Right atrium auricular region (tissue), 2 donors: ENCODE measurements at regions not wholly inside any gene's neighbourhood (a gene's known extent, or its start where the extent isn't known, plus 50 kb on each side); places are given as distances from the start of the nearest gene placed in this dataset.

Experiments
- DNase-seq: peaks from one replicate; pipeline ENCODE4 v3.0.0-alpha.2; 2019; ENCODE audit warnings: low spot score
- H3K27ac ChIP-seq, 2 donors: fragments of 200-600 bp; sonication (generic); 1 replicate in 1 of 2; 2 replicates in 1 of 2; pipeline ENCODE4 v1.5.1; 2016 to 2019
- H3K27me3 ChIP-seq, 2 donors: fragments of 200-600 bp; sonication (generic); one replicate each; pipeline versions ENCODE4 v1.5.1 to v1.6.0; 2017 to 2019
- H3K36me3 ChIP-seq: fragments of 200-600 bp; sonication (generic); one replicate; pipeline ENCODE4 v1.5.1; 2016
- H3K4me1 ChIP-seq, 2 donors: fragments of 200-600 bp; sonication (generic); one replicate each; pipeline versions ENCODE4 v1.5.1 to v1.6.0; 2017 to 2019
- H3K4me3 ChIP-seq, 2 donors: fragments of 200-600 bp; sonication (generic); 1 replicate in 1 of 2; 2 replicates in 1 of 2; pipeline ENCODE4 v1.5.1; 2017 to 2019; ENCODE audit warnings: mild to moderate bottlenecking in 1 of 2, moderate library complexity in 1 of 2
- H3K9me3 ChIP-seq, 2 donors: fragments of 200-600 bp; sonication (generic); one replicate each; pipeline ENCODE4 v1.5.1; 2019
- CTCF ChIP-seq, 2 donors: fragments of 200-600 bp; sonication (generic); IDR thresholded peaks; one replicate each; pipeline ENCODE4 v1.5.1; 2019; ENCODE audit warnings: antibody characterized with exemption in 2 of 2

DNA sequence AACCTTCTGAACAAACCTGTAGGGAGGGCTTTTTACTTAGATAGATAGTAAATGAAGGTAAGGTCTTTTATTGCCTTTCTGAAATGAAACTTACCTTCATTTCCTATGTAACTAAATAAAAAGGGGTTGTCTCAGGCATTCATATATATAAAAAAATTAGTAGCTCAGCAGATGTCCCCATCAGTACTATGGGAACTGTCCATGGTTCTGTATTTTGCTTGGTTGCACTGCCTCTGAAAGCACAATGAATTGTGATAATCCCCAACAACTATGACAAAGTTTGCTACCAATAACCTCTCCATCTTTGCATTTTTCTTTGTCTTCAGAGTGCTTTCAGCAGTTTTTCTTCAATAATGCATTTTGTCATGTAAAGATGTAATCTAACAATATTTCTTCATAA lies 222.4 kb downstream of the SLIT2 start:
- Histone ChIP-seq H3K27me3 (no peaks in the 10 kb centered on the region), H3K27ac (no peak overlapping the region), H3K9me3 (no peaks in the 10 kb centered on the region), H3K36me3 (no peaks in the 10 kb centered on the region), H3K4me1 (no peaks in the 10 kb centered on the region), H3K4me3 (no peak overlapping the region)
- DNase-seq = no peak
- TF ChIP-seq CTCF (IDR thresholded peaks at IDR 0.05) = no peak

- H3K4me1 ChIP-seq = no peaks in the 10 kb centered on the region
- no peak for DNase-seq
- TF ChIP-seq CTCF (IDR thresholded peaks at IDR 0.05) = no peak
- no peaks in the 10 kb centered on the region for H3K36me3 ChIP-seq
- no peaks in the 10 kb centered on the region for H3K9me3 ChIP-seq
- no peak overlapping the region for H3K4me3 ChIP-seq
- H3K27ac ChIP-seq = no peak overlapping the region
- no peaks in the 10 kb centered on the region for H3K27me3 ChIP-seq
Observed at GRCh38 chr4:20478412-20478811, 221.8 kb upstream of the PACRGL start.

DNA sequence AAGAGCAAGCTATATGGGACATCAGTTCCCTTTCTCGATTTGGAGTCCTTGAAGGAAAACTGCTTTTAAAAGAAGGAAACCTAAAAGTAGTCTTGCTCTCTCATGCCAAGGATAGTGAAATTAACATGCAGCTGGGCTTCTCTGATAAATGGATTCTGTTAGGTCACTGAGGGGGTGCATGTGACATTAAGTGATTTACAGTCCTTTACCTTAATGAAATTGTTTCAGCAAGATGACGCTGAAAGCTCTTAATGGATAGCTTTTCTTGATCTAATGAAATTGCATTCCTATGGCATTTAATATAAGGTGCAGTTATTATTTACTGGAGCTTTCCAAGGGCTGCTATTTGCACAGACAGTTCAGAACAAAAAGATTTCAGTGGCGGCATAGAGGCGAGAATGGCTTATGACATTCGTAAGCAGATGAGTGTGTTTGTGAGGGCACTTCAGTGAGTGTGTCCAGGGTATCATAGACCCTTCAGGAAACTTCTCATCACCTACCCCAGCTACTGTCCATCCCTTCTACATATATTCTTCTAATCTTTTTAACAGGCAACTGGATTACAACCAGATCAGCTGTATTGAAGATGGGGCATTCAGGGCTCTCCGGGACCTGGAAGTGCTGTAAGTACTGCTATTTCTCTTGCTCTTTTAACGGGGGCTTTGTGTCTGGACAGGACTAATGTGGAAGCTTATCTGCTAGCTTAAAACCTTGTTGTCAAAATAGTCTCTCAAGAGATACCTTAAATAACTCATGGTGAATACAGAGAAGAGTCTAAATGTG lies 219.9 kb upstream of the PACRGL start:
- no peak for DNase-seq
- TF ChIP-seq CTCF (IDR thresholded peaks at IDR 0.05) = no peak

DNA sequence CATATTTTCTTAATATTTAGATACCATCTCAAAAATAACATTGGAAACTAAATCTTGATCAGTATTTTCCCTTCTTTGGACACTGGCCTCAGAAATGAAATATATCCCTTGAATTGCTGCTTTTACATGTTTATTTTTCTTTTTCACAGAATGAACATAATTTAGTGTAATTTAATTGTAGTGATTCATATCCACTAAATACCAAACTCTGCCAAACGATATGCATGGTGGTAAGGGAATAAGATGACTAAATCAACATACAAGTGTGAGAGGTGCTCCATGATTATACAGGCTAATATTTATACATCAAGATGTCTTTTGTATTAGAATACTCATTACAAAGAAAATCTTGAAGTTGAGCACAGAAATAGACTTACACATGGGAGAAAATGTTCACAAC lies 216.8 kb upstream of the PACRGL start:
- H3K27me3 ChIP-seq = no peaks in the 10 kb centered on the region
- H3K9me3 ChIP-seq = no peaks in the 10 kb centered on the region
- DNase-seq = no peak
- no peak overlapping the region for H3K27ac ChIP-seq
- TF ChIP-seq CTCF (IDR thresholded peaks at IDR 0.05) = no peak
- no peaks in the 10 kb centered on the region for H3K4me1 ChIP-seq
- no peaks in the 10 kb centered on the region for H3K36me3 ChIP-seq
- H3K4me3 ChIP-seq = no peak overlapping the region

More for the DNA sequence above, 219.9 kb upstream of the PACRGL start:
- H3K4me3 ChIP-seq = no peak overlapping the region
- H3K36me3 ChIP-seq = no peaks in the 10 kb centered on the region
- H3K27ac ChIP-seq = no peak overlapping the region
- no peaks in the 10 kb centered on the region for H3K4me1 ChIP-seq
- H3K9me3 ChIP-seq = no peaks in the 10 kb centered on the region
- H3K27me3 ChIP-seq = no peaks in the 10 kb centered on the region

- Histone ChIP-seq H3K9me3 (no peaks in the 10 kb centered on the region), H3K4me1 (no peaks in the 10 kb centered on the region), H3K36me3 (no peaks in the 10 kb centered on the region), H3K4me3 (no peak overlapping the region), H3K27me3 (no peaks in the 10 kb centered on the region), H3K27ac (no peak overlapping the region)
- DNase-seq = no peak
- no peak for TF ChIP-seq CTCF (IDR thresholded peaks at IDR 0.05)
Observed at GRCh38 chr4:20486433-20486832, 213.8 kb upstream of the PACRGL start.

DNA sequence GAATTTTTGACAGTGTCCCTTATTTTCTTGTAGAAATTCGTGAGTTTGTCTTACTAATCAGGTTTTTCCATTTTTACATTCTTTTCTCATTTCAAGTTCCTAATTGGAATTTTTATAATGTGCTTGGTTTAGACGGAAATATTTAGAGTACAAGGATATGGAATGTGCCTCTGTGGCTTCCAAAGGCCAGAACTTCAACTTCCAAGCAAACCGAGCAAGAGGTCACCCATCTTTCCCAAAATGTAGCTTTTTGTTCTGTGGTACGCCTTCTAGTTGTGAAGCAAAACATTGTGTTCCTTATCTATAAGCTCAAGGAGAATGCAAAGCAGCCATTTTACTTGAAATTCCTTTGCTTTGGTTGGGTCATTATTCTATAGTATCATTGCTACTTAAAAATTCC lies 212.8 kb upstream of the PACRGL start:
- DNase-seq = no peak
- Histone ChIP-seq H3K9me3 (no peaks in the 10 kb centered on the region), H3K27ac (no peak overlapping the region), H3K27me3 (no peaks in the 10 kb centered on the region), H3K36me3 (no peaks in the 10 kb centered on the region), H3K4me3 (no peak overlapping the region), H3K4me1 (no peaks in the 10 kb centered on the region)
- TF ChIP-seq CTCF (IDR thresholded peaks at IDR 0.05) = no peak
